GM19372 (cell line): ENCODE measurements at regions not wholly inside any gene's neighbourhood (a gene's known extent, or its start where the extent isn't known, plus 50 kb on each side); places are given as distances from the start of the nearest gene placed in this dataset.
"Not testable (repeated sequence)": the region's sequence is repeated elsewhere in the genome, so short reads cannot be mapped to it uniquely, and the experiment has no call there.

Experiments used
- ATAC-seq: cut with Tn5 transposase; IDR thresholded peaks from one replicate; pipeline ENCODE4 v1.9.1; 2021; ENCODE audit warnings: mild to moderate bottlenecking, low read depth, moderate library complexity; ENCODE audit not compliant: unreplicated experiment

- ATAC-seq: no peak
These were observed 271.6 kb upstream of the CRY1 start for GRCh38 chr12:107364875-107365518.

DNA sequence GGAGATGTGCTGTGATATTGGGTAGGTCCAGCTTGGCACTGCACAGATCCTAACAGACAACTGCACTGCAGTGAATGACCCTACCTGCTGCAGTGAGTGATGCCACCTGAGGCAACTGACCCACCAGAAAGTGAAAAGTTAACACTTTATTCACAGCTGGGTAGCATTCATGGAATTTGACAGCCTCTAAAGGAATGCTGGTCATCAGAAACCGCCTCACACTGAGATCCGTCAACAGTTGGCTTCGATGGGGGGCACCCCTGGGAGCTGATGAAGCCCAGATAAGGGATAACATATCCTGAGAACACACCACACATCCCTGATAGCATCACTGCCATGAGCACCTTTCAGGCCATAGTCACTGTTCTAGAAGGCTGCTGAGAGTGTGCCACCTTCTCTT is 272.4 kb upstream of the CRY1 start:
- ATAC-seq: no peak

DNA sequence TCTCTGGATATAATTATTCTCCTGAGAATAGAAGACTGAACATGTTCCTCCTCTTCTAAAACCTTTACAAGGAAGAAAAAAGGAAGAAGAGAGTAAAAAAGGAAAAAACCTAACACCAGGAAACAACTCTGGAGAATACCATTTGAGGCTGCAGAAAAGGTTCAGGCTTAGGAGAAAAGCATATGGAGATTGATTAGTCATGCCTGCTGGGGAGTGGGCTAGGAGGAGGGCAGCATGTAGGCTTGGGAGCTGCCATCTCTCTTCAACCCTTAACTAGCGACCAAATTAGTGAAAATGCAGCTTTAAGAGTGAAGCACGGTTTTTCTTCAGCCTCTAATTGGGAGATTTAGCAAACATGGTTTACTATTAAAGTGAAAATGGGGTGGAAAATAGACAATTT is 273.0 kb upstream of the CRY1 start:
- ATAC-seq: no peak

- ATAC-seq: no peak
These were observed 275.2 kb upstream of the CRY1 start for GRCh38 chr12:107368586-107368985.

GRCh38 chr12:107369006-107369405 is 275.7 kb upstream of the CRY1 start:
- ATAC-seq: no peak

- no peak for ATAC-seq
These were observed 276.3 kb upstream of the CRY1 start for GRCh38 chr12:107369679-107370078.

GRCh38 chr12:107372229-107372658 is 278.9 kb upstream of the CRY1 start:
- ATAC-seq: no peak

GRCh38 chr12:107373238-107373809 is 280.0 kb upstream of the CRY1 start:
- ATAC-seq: no peak

DNA sequence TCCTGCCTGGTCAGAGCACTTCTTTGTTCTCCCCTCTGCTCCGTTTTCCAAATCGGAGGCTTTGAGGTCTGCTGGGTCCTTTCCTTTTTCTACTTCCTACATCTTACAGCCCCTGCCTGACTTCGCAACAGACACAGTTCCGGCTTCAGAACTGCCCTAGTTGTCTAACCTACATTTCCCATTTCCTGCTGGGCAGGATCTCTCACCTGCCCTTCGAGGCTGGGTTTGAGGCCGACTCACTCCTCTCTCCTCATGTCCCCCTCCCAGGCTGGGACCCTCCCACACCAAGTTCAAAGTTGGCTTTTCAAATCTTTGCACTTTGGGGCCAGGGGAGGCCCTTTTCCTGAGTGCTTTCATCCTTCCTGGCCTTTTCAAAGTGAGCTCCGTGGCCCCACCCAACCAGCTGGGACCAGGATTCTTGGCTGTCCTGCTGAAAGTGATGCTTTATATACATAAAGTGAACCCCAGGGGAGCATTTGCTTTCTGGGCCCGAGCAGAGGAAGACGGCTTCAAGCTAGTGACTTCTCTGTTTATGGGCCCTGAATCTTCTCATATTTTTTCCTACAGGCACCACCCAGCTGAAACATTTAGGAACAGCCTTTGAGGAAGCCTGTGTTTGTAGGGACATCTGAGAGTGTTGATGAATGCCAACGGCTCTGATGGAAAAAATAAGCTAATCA is 281.0 kb upstream of the CRY1 start:
- ATAC-seq: no peak

- ATAC-seq: no peak
These were observed 281.9 kb upstream of the CRY1 start for GRCh38 chr12:107375231-107375630.

- ATAC-seq: no peak
These were observed 284.4 kb upstream of the CRY1 start for GRCh38 chr12:107377596-107378385.

- ATAC-seq: no peak
These were observed 285.3 kb upstream of the CRY1 start for GRCh38 chr12:107378609-107379008.

DNA sequence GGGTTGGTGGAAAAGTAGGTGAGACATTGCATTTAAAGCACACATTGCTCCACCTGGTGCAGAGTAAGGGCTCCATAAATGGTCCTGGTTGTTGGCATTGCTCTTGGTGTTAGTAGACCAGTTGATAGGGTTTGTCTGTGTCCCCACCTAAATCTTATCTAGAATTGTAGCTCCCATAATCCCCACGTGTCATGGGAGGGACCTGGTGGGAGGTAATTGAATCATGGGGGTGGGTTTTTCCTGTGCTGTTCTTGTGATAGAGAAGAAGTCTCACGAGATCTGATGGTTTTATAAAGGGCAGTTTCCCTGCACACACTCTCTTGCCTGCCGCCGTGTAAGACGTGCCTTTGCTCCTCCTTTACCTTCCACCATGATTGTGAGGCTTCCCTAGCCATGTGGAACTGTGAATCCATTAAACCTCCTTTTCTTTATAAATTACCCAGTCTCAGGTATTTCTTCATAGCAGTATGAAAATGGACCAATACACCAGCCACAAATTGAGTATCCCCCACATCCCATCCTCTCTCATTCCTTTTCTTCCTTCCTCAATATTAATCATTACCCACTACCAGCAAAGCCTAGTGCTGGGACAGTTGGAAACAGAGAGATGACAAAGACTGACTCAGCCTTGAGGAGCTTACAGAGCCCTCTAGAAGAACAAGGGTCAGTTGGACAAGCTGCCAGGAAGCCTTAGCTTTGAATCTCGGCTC is 285.9 kb upstream of the CRY1 start:
- ATAC-seq: not testable (repeated sequence)

GRCh38 chr12:107379852-107380567 is 286.7 kb upstream of the CRY1 start:
- no peak for ATAC-seq

DNA sequence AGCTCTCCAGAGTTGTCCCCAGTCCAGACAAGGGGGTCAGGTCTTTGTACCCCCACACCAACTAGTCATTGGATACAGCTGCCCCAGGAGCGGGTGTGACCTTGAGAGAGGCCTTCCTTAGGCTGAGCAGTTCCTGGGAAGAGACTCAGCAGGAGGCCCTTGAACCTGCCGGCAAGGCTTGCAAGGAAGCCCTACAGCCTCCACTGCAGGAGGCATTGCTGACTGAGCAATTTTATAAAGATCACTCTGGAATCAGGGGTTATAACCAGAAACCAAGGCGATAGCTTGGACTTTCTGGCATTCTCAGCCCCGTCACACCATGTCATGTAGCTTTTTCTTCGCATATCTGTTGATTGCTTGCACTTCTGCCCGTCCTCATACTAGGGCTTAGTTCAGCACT is 291.3 kb upstream of the CRY1 start:
- ATAC-seq: no peak

DNA sequence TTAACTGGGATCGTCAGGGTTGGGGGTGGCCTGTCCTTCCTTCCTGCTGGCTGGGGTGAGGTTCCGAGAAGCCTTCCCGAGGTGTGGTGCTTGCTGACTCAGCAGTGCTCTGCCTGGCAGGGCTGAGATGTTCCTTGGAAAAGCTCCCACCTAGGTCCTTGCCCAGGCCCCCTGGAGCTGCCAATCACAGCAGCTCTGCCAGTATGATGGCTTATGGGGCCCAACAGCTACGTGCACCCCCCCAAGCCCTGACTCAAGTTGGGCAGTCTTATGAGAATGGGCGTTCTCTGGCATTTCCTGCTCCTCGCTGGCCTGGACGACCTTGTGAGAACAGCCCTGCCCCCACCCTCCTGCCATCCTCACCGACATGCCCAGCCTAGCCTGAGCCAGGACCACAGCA is 292.2 kb upstream of the CRY1 start:
- ATAC-seq: no peak

- no peak for ATAC-seq
These were observed 293.2 kb upstream of the CRY1 start for GRCh38 chr12:107386569-107386968.

DNA sequence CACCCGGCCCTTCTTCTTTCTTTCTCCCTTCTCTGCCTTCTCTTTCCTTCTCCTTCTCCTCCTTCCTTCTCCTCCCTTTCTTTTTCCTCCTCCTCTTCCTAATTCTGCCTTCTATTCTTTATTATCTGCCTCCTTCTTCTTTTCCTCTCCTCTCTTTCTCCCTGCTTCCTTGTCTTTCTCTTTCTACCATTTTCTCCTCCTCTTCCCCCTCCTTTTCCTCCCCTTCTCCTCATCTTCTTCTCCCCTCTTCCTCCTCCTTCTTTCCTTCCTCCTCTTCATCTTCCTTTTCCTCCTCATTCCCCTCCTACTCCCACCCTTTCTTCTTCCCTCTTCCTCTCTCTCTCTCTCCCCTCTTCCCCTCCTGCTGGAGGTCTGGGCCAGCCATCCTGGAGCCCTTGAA is 294.9 kb upstream of the CRY1 start:
- ATAC-seq: no peak

GRCh38 chr12:107390414-107390813 is 295.2 kb upstream of the PWP1 start:
- ATAC-seq: no peak
